ENCODE measurements at regions not wholly inside any gene's neighbourhood (a gene's known extent, or its start where the extent isn't known, plus 50 kb on each side); places are given as distances from the start of the nearest gene placed in this dataset.

- TF ChIP-seq TAF1 (conservative IDR thresholded peaks at IDR 0.05) (no peak), REST (IDR thresholded peaks at IDR 0.05) (no peak)
Measured at GRCh38 chr4:110371016-110371770, 104.8 kb upstream of the ENPEP start (continued).

GRCh38 chr4:110368409-110368808 is 107.5 kb upstream of the ENPEP start:
- 52% methylated on average over 3 of the region's 3 CpGs for WGBS
- no peak overlapping the region for H3K9ac ChIP-seq (ENCODE audit: low read depth in 1 of 2, low read length in 2 of 2)
- no peaks in the 10 kb centered on the region for H3K27me3 ChIP-seq (ENCODE audit: control insufficient read depth in 4 of 4, insufficient read depth in 4 of 4, low read length in 3 of 4)
- H3K4me1 ChIP-seq (ENCODE audit: control insufficient read depth in 4 of 4, insufficient read depth in 4 of 4, low read length in 3 of 4), result no peaks in the 10 kb centered on the region
- H3K27ac ChIP-seq (ENCODE audit: low read depth in 1 of 2, low read length in 2 of 2), result no peak overlapping the region
- no peak for DNase-seq (ENCODE audit: low spot score)
- TF ChIP-seq RXRA (IDR thresholded peaks at IDR 0.05) (no peak), GABPA (IDR thresholded peaks at IDR 0.05 in 1 of 2, conservative IDR thresholded peaks at IDR 0.05 in 1 of 2) (no peak), CTCF (IDR thresholded peaks at IDR 0.05; ENCODE audit: low read depth, low read length, missing input control) (no peak), HNF4G (IDR thresholded peaks at IDR 0.05) (no peak), FOXA1 (IDR thresholded peaks at IDR 0.05) (no peak)
- H3K36me3 ChIP-seq (ENCODE audit: control insufficient read depth in 4 of 4, insufficient read depth in 3 of 4, low read depth in 1 of 4, low read length in 3 of 4), result no peaks in the 10 kb centered on the region
- no peak overlapping the region for H3K4me3 ChIP-seq (ENCODE audit: low read depth in 1 of 3, low read length in 3 of 3)
- H3K9me3 ChIP-seq (ENCODE audit: control insufficient read depth in 4 of 4, low read length in 3 of 4), result no peaks in the 10 kb centered on the region

GRCh38 chr4:110367156-110367555 is 108.8 kb upstream of the ENPEP start:
- H3K36me3 ChIP-seq (ENCODE audit: control insufficient read depth in 4 of 4, insufficient read depth in 3 of 4, low read depth in 1 of 4, low read length in 3 of 4), result no peaks in the 10 kb centered on the region
- DNase-seq (ENCODE audit: low spot score), result no peak
- H3K4me1 ChIP-seq (ENCODE audit: control insufficient read depth in 4 of 4, insufficient read depth in 4 of 4, low read length in 3 of 4), result no peaks in the 10 kb centered on the region
- H3K27ac ChIP-seq (ENCODE audit: low read depth in 1 of 2, low read length in 2 of 2), result no peak overlapping the region
- no peaks in the 10 kb centered on the region for H3K27me3 ChIP-seq (ENCODE audit: control insufficient read depth in 4 of 4, insufficient read depth in 4 of 4, low read length in 3 of 4)
- no peaks in the 10 kb centered on the region for H3K9me3 ChIP-seq (ENCODE audit: control insufficient read depth in 4 of 4, low read length in 3 of 4)
- no peak overlapping the region for H3K9ac ChIP-seq (ENCODE audit: low read depth in 1 of 2, low read length in 2 of 2)
- TF ChIP-seq HNF4A (conservative IDR thresholded peaks at IDR 0.05), result no peak
- no peak overlapping the region for H3K4me3 ChIP-seq (ENCODE audit: low read depth in 1 of 3, low read length in 3 of 3)
- 90% methylated on average over 3 of the region's 3 CpGs for WGBS

GRCh38 chr4:110365761-110366160 is 110.2 kb upstream of the ENPEP start:
- TF ChIP-seq FOXA1 (IDR thresholded peaks at IDR 0.05), result no peak
- TF ChIP-seq REST (IDR thresholded peaks at IDR 0.05), result no peak
- Histone ChIP-seq H3K27ac (ENCODE audit: low read depth in 1 of 2, low read length in 2 of 2) (peak overlapping the region in 1 of 2 donors; percentile 22), H3K36me3 (ENCODE audit: control insufficient read depth in 4 of 4, insufficient read depth in 3 of 4, low read depth in 1 of 4, low read length in 3 of 4) (no peaks in the 10 kb centered on the region), H3K9me3 (ENCODE audit: control insufficient read depth in 4 of 4, low read length in 3 of 4) (no peaks in the 10 kb centered on the region), H3K27me3 (ENCODE audit: control insufficient read depth in 4 of 4, insufficient read depth in 4 of 4, low read length in 3 of 4) (no peaks in the 10 kb centered on the region), H3K4me3 (ENCODE audit: low read depth in 1 of 3, low read length in 3 of 3) (no peak overlapping the region), H3K4me1 (ENCODE audit: control insufficient read depth in 4 of 4, insufficient read depth in 4 of 4, low read length in 3 of 4) (no peaks in the 10 kb centered on the region), H3K9ac (ENCODE audit: low read depth in 1 of 2, low read length in 2 of 2) (no peak overlapping the region)
- WGBS, result 79% methylated on average over 1 of the region's 1 CpG
- DNase-seq (ENCODE audit: low spot score), result no peak

All from liver (tissue), 8 donors.